ENCODE measurements at regions not wholly inside any gene's neighbourhood (a gene's known extent, or its start where the extent isn't known, plus 50 kb on each side); places are given as distances from the start of the nearest gene placed in this dataset.

DNA sequence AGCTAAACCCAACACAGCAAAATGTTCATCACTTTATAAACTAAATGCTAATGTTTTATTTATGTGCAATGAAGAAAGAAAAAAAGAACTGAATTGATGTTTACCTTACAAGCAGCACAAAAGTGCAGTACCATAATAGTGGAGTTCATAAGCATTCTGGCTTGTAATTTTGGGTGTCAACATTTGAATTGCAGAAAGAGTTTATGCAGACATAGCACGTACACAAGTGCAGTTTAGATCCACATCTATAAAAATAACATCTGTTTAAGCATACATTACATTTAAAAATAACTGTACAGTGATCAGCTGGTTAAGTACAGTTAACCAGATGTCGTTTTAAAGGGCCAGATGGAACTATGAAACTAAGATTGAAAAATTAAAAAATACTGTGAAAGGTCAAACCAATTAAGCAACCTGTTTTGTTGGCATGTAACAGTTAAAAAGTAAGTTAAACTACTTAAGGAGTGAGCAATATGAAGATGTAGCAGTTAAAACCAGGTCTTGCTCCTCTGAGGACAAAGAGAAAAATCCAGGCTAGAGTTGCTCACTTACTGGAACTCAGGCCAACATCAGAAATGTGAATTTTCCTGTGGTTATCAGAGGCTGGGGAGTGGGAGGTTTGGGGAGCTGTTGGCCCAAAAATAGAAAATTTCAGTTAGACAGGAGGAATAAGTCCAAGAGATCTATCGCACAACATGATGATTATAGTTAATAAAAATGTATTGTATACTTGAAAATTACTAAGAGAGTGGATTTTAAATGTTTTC is 204.9 kb upstream of the MDFIC2 start:
- TF ChIP-seq CTCF (IDR thresholded peaks at IDR 0.05; ENCODE audit: low read depth, low read length) (no peak), MYC (IDR thresholded peaks at IDR 0.05; ENCODE audit: low read depth, low read length) (no peak), POLR2A (IDR thresholded peaks at IDR 0.05; ENCODE audit: extremely low read depth, insufficient read length) (no peak)
- TF ChIP-seq, protein P1, sequence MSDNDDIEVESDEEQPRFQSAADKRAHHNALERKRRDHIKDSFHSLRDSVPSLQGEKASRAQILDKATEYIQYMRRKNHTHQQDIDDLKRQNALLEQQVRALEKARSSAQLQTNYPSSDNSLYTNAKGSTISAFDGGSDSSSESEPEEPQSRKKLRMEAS (IDR thresholded peaks at IDR 0.05; ENCODE audit: low read depth, low read length), result no peak

Measured in NB4 (cell line).